HepG2 (cell line): ENCODE measurements at regions not wholly inside any gene's neighbourhood (a gene's known extent, or its start where the extent isn't known, plus 50 kb on each side); places are given as distances from the start of the nearest gene placed in this dataset.

Experiments
- ATAC-seq: fragments of 200-7000 bp; cut with Tn5 transposase; 3 replicates; pipeline ENCODE4 v1.9.1; 2020; ENCODE audit warnings: mild to moderate bottlenecking, moderate library complexity
- BruUV-seq: library from RNA; stranded (reverse); fragments of 400-500 nt; replicated peaks from 2 replicates; lab custom pipeline; 2021; lab: Mats Ljungman, UMichigan
- CTCF ChIA-PET: fragments of 300-600 bp; formaldehyde crosslinking; extraction: SDS; loops from one replicate; lab custom pipeline; 2021; ENCODE audit warnings: low total read pairs, inconsistent platforms, low intra/inter-chr PET ratio; lab: Yijun Ruan, JAX
- POLR2A ChIA-PET: fragments of 350-600 bp; sonication (Branson Sonifier 250); formaldehyde crosslinking; loops from one replicate; lab custom pipeline; 2020; ENCODE audit warnings: antibody characterized with exemption, inconsistent platforms; lab: Yijun Ruan, JAX
- DNase-seq: peaks from one replicate; pipeline ENCODE4 v3.0.0-alpha.2; 2015; ENCODE audit warnings: low spot score
- FAIRE-seq: peaks from 3 replicates; lab custom pipeline; 2011; peaks lifted over from hg19 to GRCh38; lab: Jason Lieb, UNC
- H2AFZ ChIP-seq: one replicate; pipeline ENCODE4 v1.6.1; 2011; ENCODE audit warnings: low read length, inconsistent platforms
- H3K27ac ChIP-seq: fragments of 300-600 bp; 3 replicates; pipeline ENCODE4 v1.8.0; 2011; ENCODE audit warnings: mixed run types, mild to moderate bottlenecking, mixed read lengths, low read length, inconsistent platforms; ENCODE audit not compliant: insufficient read depth; ENCODE audit errors: extremely low read length
- H3K27me3 ChIP-seq, 2 experiments: fragments of 200-600 bp in 1 of 2; 2 replicates in 1 of 2; 3 replicates in 1 of 2; pipeline versions ENCODE4 v1.6.0 to v1.8.0; 2011; ENCODE audit warnings: low read length in 2 of 2, mild to moderate bottlenecking in 2 of 2, moderate library complexity in 2 of 2, inconsistent platforms in 1 of 2; ENCODE audit not compliant: insufficient read depth in 2 of 2, control insufficient read depth in 1 of 2
- H3K36me3 ChIP-seq, 2 experiments: fragments of 200-600 bp in 1 of 2; replicated peaks in 1 of 2; 2 replicates in 1 of 2; 3 replicates in 1 of 2; pipeline versions ENCODE4 v1.5.1 to v1.8.0; 2011; ENCODE audit warnings: low read length in 2 of 2, inconsistent platforms in 1 of 2; ENCODE audit not compliant: insufficient read depth in 2 of 2, control insufficient read depth in 1 of 2
- H3K4me1 ChIP-seq: 2 replicates; pipeline ENCODE4 v1.5.1; 2012; ENCODE audit warnings: low read length, inconsistent platforms; ENCODE audit not compliant: insufficient read depth
- H3K4me2 ChIP-seq: 2 replicates; pipeline ENCODE4 v1.6.0; 2011; ENCODE audit warnings: low read depth, low read length, inconsistent platforms
- H3K4me3 ChIP-seq, 3 experiments: fragments of 200-600 bp in 1 of 3; sonication (generic), shearing (Covaris generic) in 1 of 3; replicated peaks in 1 of 3; 2 replicates each; pipeline ENCODE4 v1.5.1; 2011 to 2016; ENCODE audit warnings: low read length in 3 of 3, inconsistent platforms in 2 of 3, low read depth in 2 of 3, mild to moderate bottlenecking in 2 of 3, control low read depth in 1 of 3, mixed read lengths in 1 of 3; ENCODE audit not compliant: insufficient read depth in 1 of 3
- H3K79me2 ChIP-seq: one replicate; pipeline ENCODE4 v1.6.1; 2011; ENCODE audit warnings: low read length, inconsistent platforms; ENCODE audit not compliant: insufficient read depth
- H3K9ac ChIP-seq: 2 replicates; pipeline ENCODE4 v1.6.0; 2011; ENCODE audit warnings: mild to moderate bottlenecking, low read depth, low read length, inconsistent platforms; ENCODE audit not compliant: insufficient read depth
- H3K9me3 ChIP-seq: 2 replicates; pipeline ENCODE4 v1.5.1; 2012; ENCODE audit warnings: mild to moderate bottlenecking, low read length
- H4K20me1 ChIP-seq: 2 replicates; pipeline ENCODE4 v1.6.0; 2011; ENCODE audit warnings: inconsistent platforms, mild to moderate bottlenecking, low read length, moderate library complexity; ENCODE audit not compliant: insufficient read depth
- CBX2 ChIP-seq, 2 experiments: fragments of 200-600 bp in 1 of 2; sonication (generic); formaldehyde crosslinking in 1 of 2; IDR thresholded peaks; 2 replicates each; pipeline versions ENCODE4 v1.7.0 to v1.8.1; 2018 to 2022; ENCODE audit warnings: low read depth in 2 of 2, low read length in 1 of 2, mild to moderate bottlenecking in 1 of 2, missing genetic modification reagents in 1 of 2
- HMGA1 ChIP-seq: sonication (generic); formaldehyde crosslinking; conservative IDR thresholded peaks from 2 replicates; pipeline ENCODE4 v1.4.0; 2020; ENCODE audit warnings: missing genetic modification reagents
- HMGXB4 ChIP-seq, 2 experiments: sonication (generic) in 1 of 2; formaldehyde crosslinking in 1 of 2; IDR thresholded peaks; 2 replicates each; pipeline versions ENCODE4 v1.4.0 to v1.6.1; 2018 to 2020; ENCODE audit warnings: missing genetic modification reagents in 2 of 2, borderline replicate concordance in 1 of 2, low read depth in 1 of 2, mild to moderate bottlenecking in 1 of 2, missing biosample characterization in 1 of 2
- KAT2B ChIP-seq: fragments of 150-350 bp; IDR thresholded peaks from 2 replicates; pipeline ENCODE4 v1.6.1; 2014; ENCODE audit warnings: low read depth, low read length, borderline replicate concordance
- PPARG ChIP-seq: conservative IDR thresholded peaks from 2 replicates; pipeline ENCODE4 v1.6.1; 2016; ENCODE audit warnings: missing biosample characterization, missing genetic modification reagents
- RBM39 ChIP-seq: fragments of 200-400 bp; formaldehyde crosslinking; IDR thresholded peaks from one replicate; pipeline ENCODE4 v1.6.1; 2018; ENCODE audit warnings: antibody characterized with exemption, mild to moderate bottlenecking, low read depth, low read length; ENCODE audit not compliant: poor library complexity, severe bottlenecking
- RFX5 ChIP-seq: IDR thresholded peaks from 2 replicates; pipeline ENCODE4 v1.6.1; 2011; ENCODE audit warnings: low read depth, low read length, improper control_type of control experiment
- SMARCC2 ChIP-seq: fragments of 450-650 bp; IDR thresholded peaks from 2 replicates; pipeline ENCODE4 v1.6.1; 2017; ENCODE audit warnings: antibody characterized with exemption, mild to moderate bottlenecking
- SUZ12 ChIP-seq: fragments of 150-350 bp; IDR thresholded peaks from 2 replicates; pipeline ENCODE4 v1.6.1; 2014; ENCODE audit warnings: low read depth, low read length
- ZFP1 ChIP-seq: IDR thresholded peaks from 2 replicates; pipeline ENCODE4 v1.6.1; 2016
- ZMAT3 ChIP-seq: sonication (generic); formaldehyde crosslinking; conservative IDR thresholded peaks from 2 replicates; pipeline ENCODE4 v1.7.0; 2021; ENCODE audit warnings: missing genetic modification reagents
- ZNF20 ChIP-seq: sonication (generic); formaldehyde crosslinking; IDR thresholded peaks from 2 replicates; pipeline ENCODE4 v1.4.0; 2020; ENCODE audit warnings: mild to moderate bottlenecking, moderate library complexity, missing genetic modification reagents
- ZNF224 ChIP-seq: sonication (generic); formaldehyde crosslinking; IDR thresholded peaks from 2 replicates; pipeline ENCODE4 v1.5.0; 2020; ENCODE audit warnings: mild to moderate bottlenecking, missing genetic modification reagents
- ZNF256 ChIP-seq: sonication (generic); formaldehyde crosslinking; conservative IDR thresholded peaks from 2 replicates; pipeline ENCODE4 v1.4.0; 2020; ENCODE audit warnings: missing genetic modification reagents
- ZNF382 ChIP-seq: sonication (generic); formaldehyde crosslinking; IDR thresholded peaks from 2 replicates; pipeline ENCODE4 v1.5.0; 2020; ENCODE audit warnings: missing genetic modification reagents, mild to moderate bottlenecking, borderline replicate concordance
- ZNF878 ChIP-seq: sonication (generic); formaldehyde crosslinking; IDR thresholded peaks from 2 replicates; pipeline ENCODE4 v1.8.1; 2023; ENCODE audit warnings: mild to moderate bottlenecking, missing genetic modification reagents, moderate library complexity
- ZNF891 ChIP-seq: sonication (generic); formaldehyde crosslinking; IDR thresholded peaks from 2 replicates; pipeline ENCODE4 v1.5.0; 2020; ENCODE audit warnings: mild to moderate bottlenecking, missing genetic modification reagents
- ZSCAN22 ChIP-seq: sonication (generic); formaldehyde crosslinking; IDR thresholded peaks from 2 replicates; pipeline ENCODE4 v1.4.0; 2020; ENCODE audit warnings: mild to moderate bottlenecking, missing genetic modification reagents
- WGBS: methylation state at CpG from one replicate; pipeline ENCODE4 v1.1.6; 2017; ENCODE audit warnings: low lambda C conversion rate; 5-methylcytosine and 5-hydroxymethylcytosine counted together
- in situ Hi-C: cut with HindIII; loops from 2 replicates; pipeline ENCODE4 v1.10.0; 2017; ENCODE audit warnings: low pct_unique_long_range_greater_than_20kb; ENCODE audit not compliant: extremely low pct_ligation_motif_present
- intact Hi-C: fragments of 100-400 bp; cut with micrococcal nuclease; formaldehyde crosslinking; loops from one replicate; pipeline ENCODE4 v1.10.0; 2022; ENCODE audit not compliant: unreplicated experiment
- TF ChIP-seq, protein P1 (sequence below): sonication (generic); formaldehyde crosslinking; IDR thresholded peaks from 2 replicates; pipeline ENCODE4 v1.4.0; 2020; ENCODE audit warnings: low read depth, mild to moderate bottlenecking, missing genetic modification reagents

DNA sequence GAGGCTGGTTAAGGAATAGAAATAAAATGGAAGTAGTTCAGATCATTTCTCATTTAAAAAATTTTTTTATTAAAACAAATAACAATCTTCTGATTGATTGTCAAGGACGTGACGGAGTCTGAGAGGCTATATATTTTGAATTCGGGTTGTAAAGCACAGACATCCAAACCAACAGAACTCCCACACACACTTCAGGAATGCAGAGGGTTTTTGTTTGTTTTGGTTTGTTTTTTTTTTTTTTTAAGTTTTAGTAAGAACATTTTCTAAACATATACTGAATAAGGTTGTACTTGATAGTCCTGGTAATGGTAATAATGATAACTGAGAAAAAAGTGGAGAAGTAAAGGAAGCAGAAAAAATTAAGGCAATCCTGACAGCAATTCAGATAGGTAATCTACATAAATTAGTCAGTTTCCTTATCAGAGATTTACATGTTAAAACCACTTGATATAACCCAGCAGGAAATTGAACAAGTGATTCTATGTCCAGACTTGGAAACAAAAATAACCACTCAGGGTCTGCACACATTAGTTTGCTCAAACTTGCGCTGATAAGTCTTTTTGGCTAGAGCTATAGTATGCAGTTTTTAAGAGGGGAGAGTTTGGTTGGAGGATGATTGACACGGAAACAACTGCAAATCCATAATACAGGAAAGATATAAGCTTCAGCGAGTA lies 51.5 kb upstream of the CTAGE1 start:
- no peak overlapping the region for H3K4me2 ChIP-seq
- H3K27ac ChIP-seq = no peak overlapping the region
- 59% methylated on average over 6 of the region's 6 CpGs for WGBS
- ChIA-PET CTCF (no interaction called here), POLR2A (no interaction called here)
- DNase-seq (no peak), FAIRE-seq (no peak), ATAC-seq (no peak)
- no peaks in the 10 kb centered on the region for H4K20me1 ChIP-seq
- H3K9me3 ChIP-seq = no peaks in the 10 kb centered on the region
- in situ Hi-C loops (no loop called here), intact Hi-C loops (no loop called here)
- BruUV-seq = no TSS peak
- H3K9ac ChIP-seq = no peak overlapping the region
- H3K36me3 ChIP-seq = no peaks in the 10 kb centered on the region
- no peaks in the 10 kb centered on the region for H3K79me2 ChIP-seq
- H2AFZ ChIP-seq = no peak overlapping the region
- no peak overlapping the region for H3K4me3 ChIP-seq
- H3K27me3 ChIP-seq = peaks cover 1 to 12% of the 10 kb centered on the region in 2 experiments; a peak in 2 of 5 replicates
- H3K4me1 ChIP-seq = peaks cover 39% of the 10 kb centered on the region
- TF ChIP-seq ZNF382 (no peak), SUZ12 (no peak), ZMAT3 (CRISPR knock-in tag) (no peak), HMGXB4 (CRISPR knock-in tag; IDR thresholded peaks at IDR 0.05; ENCODE audit: borderline replicate concordance in 1 of 2, low read depth in 1 of 2) (no peak), RBM39 (no peak), CBX2 (IDR thresholded peaks at IDR 0.05; ENCODE audit: low read depth, low read length) (no peak), CBX2 (CRISPR knock-in tag; IDR thresholded peaks at IDR 0.05; ENCODE audit: low read depth) (no peak), ZNF256 (CRISPR knock-in tag) (no peak), KAT2B (no peak), ZNF20 (CRISPR knock-in tag) (no peak), ZFP1 (CRISPR knock-in tag) (no peak), ZNF224 (no peak), RFX5 (no peak), ZNF891 (CRISPR knock-in tag) (no peak), ZNF878 (no peak), SMARCC2 (no peak), PPARG (CRISPR knock-in tag) (no peak), ZSCAN22 (CRISPR knock-in tag) (no peak), HMGA1 (CRISPR knock-in tag) (no peak)
- TF ChIP-seq, protein P1, sequence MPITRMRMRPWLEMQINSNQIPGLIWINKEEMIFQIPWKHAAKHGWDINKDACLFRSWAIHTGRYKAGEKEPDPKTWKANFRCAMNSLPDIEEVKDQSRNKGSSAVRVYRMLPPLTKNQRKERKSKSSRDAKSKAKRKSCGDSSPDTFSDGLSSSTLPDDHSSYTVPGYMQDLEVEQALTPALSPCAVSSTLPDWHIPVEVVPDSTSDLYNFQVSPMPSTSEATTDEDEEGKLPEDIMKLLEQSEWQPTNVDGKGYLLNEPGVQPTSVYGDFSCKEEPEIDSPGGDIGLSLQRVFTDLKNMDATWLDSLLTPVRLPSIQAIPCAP (CRISPR knock-in tag) = no peak
